Endothelial cell of umbilical vein (primary cell): ENCODE measurements at regions not wholly inside any gene's neighbourhood (a gene's known extent, or its start where the extent isn't known, plus 50 kb on each side); places are given as distances from the start of the nearest gene placed in this dataset.

ENCODE experiments used
- BruUV-seq: library from RNA; stranded (reverse); fragments of 400-500 nt; replicated peaks from 2 replicates; lab custom pipeline; 2021; lab: Mats Ljungman, UMichigan
- CTCF ChIA-PET: fragments of 300-600, 350-600 bp; sonication (Branson Sonifier 250); formaldehyde crosslinking; loops from one replicate; lab custom pipeline; 2021; ENCODE audit warnings: antibody characterized with exemption, inconsistent platforms; lab: Charles Lee
- POLR2A ChIA-PET: fragments of 300-600, 350-600 bp; sonication (Branson Sonifier 250); formaldehyde crosslinking; loops from one replicate; lab custom pipeline; 2021; ENCODE audit warnings: antibody characterized with exemption, inconsistent platforms; lab: Charles Lee
- DNase-seq: peaks from one replicate; pipeline ENCODE4 v3.0.0-alpha.2; 2011; ENCODE audit warnings: low read depth, low spot score
- FAIRE-seq: peaks from 2 replicates; lab custom pipeline; 2011; peaks lifted over from hg19 to GRCh38; lab: Jason Lieb, UNC
- H2AFZ ChIP-seq: 2 replicates; pipeline ENCODE4 v1.6.0; 2012; ENCODE audit warnings: low read depth, low read length, control low read depth, inconsistent platforms
- H3K27ac ChIP-seq: 2 replicates; pipeline ENCODE4 v1.5.1; 2011; ENCODE audit warnings: low read depth, mild to moderate bottlenecking, control low read depth, low read length, moderate library complexity; ENCODE audit not compliant: insufficient read depth
- H3K27me3 ChIP-seq, 2 experiments: 2 replicates each; pipeline versions ENCODE4 v1.6.0 to v1.6.1; 2011; ENCODE audit warnings: low read length in 2 of 2, mixed read lengths in 1 of 2; ENCODE audit not compliant: control insufficient read depth in 2 of 2, insufficient read depth in 2 of 2
- H3K36me3 ChIP-seq, 2 experiments: 2 replicates in 1 of 2; 3 replicates in 1 of 2; pipeline ENCODE4 v1.5.1; 2011; ENCODE audit warnings: low read length in 2 of 2, mild to moderate bottlenecking in 1 of 2, moderate library complexity in 1 of 2; ENCODE audit not compliant: control insufficient read depth in 2 of 2, insufficient read depth in 2 of 2; ENCODE audit errors: extremely low read depth in 1 of 2
- H3K4me1 ChIP-seq: 3 replicates; pipeline ENCODE4 v1.5.1; 2011; ENCODE audit warnings: mild to moderate bottlenecking, low read length; ENCODE audit not compliant: control insufficient read depth, insufficient read depth; ENCODE audit errors: extremely low read depth
- H3K4me2 ChIP-seq: 2 replicates; pipeline ENCODE4 v1.6.1; 2011; ENCODE audit warnings: low read length, control low read depth, mixed read lengths; ENCODE audit not compliant: insufficient read depth
- H3K4me3 ChIP-seq, 3 experiments: fragments of 200-600 bp in 1 of 3; sonication (generic), shearing (Covaris generic) in 1 of 3; replicated peaks in 1 of 3; 2 replicates each; pipeline ENCODE4 v1.5.1; 2011 to 2016; ENCODE audit warnings: control low read depth in 3 of 3, low read length in 3 of 3, mild to moderate bottlenecking in 2 of 3, inconsistent platforms in 1 of 3, low read depth in 1 of 3, moderate library complexity in 1 of 3; ENCODE audit not compliant: insufficient read depth in 1 of 3
- H3K79me2 ChIP-seq: 2 replicates; pipeline ENCODE4 v1.6.0; 2012; ENCODE audit warnings: low read length, inconsistent platforms; ENCODE audit not compliant: control insufficient read depth, insufficient read depth
- H3K9ac ChIP-seq: replicated peaks from 2 replicates; pipeline ENCODE3; 2011; ENCODE audit warnings: low read length, control low read depth; ENCODE audit not compliant: insufficient read depth; ENCODE audit errors: extremely low read depth
- H3K9me1 ChIP-seq: replicated peaks from 3 replicates; pipeline ENCODE4 v1.6.0; 2011; ENCODE audit warnings: mild to moderate bottlenecking, low read length; ENCODE audit not compliant: control insufficient read depth, insufficient read depth; ENCODE audit errors: extremely low read depth
- H3K9me3 ChIP-seq: replicated peaks from 2 replicates; pipeline ENCODE4 v1.5.1; 2012; ENCODE audit warnings: low read length, inconsistent platforms; ENCODE audit not compliant: control insufficient read depth, insufficient read depth
- H4K20me1 ChIP-seq: replicated peaks from 2 replicates; pipeline ENCODE3; 2011; ENCODE audit warnings: mild to moderate bottlenecking, low read length; ENCODE audit not compliant: control insufficient read depth, insufficient read depth; ENCODE audit errors: extremely low read depth
- EZH2 ChIP-seq: IDR thresholded peaks from 2 replicates; pipeline ENCODE4 v1.6.1; 2012; ENCODE audit warnings: borderline replicate concordance, low read depth, mild to moderate bottlenecking, moderate library complexity, low read length, inconsistent platforms; ENCODE audit not compliant: severe bottlenecking
- FOS ChIP-seq: IDR thresholded peaks from 2 replicates; pipeline ENCODE4 v1.6.1; 2011; ENCODE audit warnings: mild to moderate bottlenecking, low read length, moderate library complexity, borderline replicate concordance; ENCODE audit not compliant: insufficient read depth
- GATA2 ChIP-seq: IDR thresholded peaks from 2 replicates; pipeline ENCODE4 v1.7.0; 2011; ENCODE audit warnings: low read depth, mild to moderate bottlenecking, moderate library complexity, mixed read lengths, low read length; ENCODE audit not compliant: insufficient read length, insufficient read depth
- JUN ChIP-seq: IDR thresholded peaks from 2 replicates; pipeline ENCODE4 v1.6.1; 2011; ENCODE audit warnings: borderline replicate concordance, low read depth; ENCODE audit not compliant: insufficient read length, insufficient read depth
- MYC ChIP-seq: IDR thresholded peaks from one replicate; pipeline ENCODE4 v1.6.1; 2011; ENCODE audit warnings: mild to moderate bottlenecking, low read depth, low read length
- POLR2A ChIP-seq: IDR thresholded peaks from 2 replicates; pipeline ENCODE4 v1.6.1; 2012; ENCODE audit warnings: low read depth, mild to moderate bottlenecking, control low read depth, low read length
- POLR2AphosphoS5 ChIP-seq: IDR thresholded peaks from 2 replicates; pipeline ENCODE4 v1.6.1; 2012; ENCODE audit warnings: low read depth, mild to moderate bottlenecking, control low read depth, low read length, moderate library complexity; ENCODE audit not compliant: insufficient read depth
- dilution Hi-C: fragments of 300-500 bp; cut with MboI; formaldehyde crosslinking; loops from one replicate; pipeline ENCODE4 v1.15.0; 2019; ENCODE audit warnings: low sequenced_read_pairs; ENCODE audit not compliant: extremely low pct_ligation_motif_present
- intact Hi-C: fragments of 100-400 bp; cut with micrococcal nuclease; formaldehyde crosslinking; loops from one replicate; pipeline ENCODE4 v1.10.0; 2022
- TF ChIP-seq, protein P1 (sequence below): IDR thresholded peaks from 2 replicates; pipeline ENCODE4 v1.6.1; 2011; ENCODE audit not compliant: insufficient read depth, insufficient read length
- TF ChIP-seq, protein P2 (sequence below), 2 donors: IDR thresholded peaks; 1 replicate in 1 of 2; 2 replicates in 1 of 2; pipeline ENCODE4 v1.5.1; 2011; ENCODE audit warnings: low read length in 2 of 2, mild to moderate bottlenecking in 2 of 2, moderate library complexity in 2 of 2, control low read depth in 1 of 2, inconsistent platforms in 1 of 2, low read depth in 1 of 2; ENCODE audit not compliant: insufficient read depth in 1 of 2; ENCODE audit errors: extremely low read depth in 1 of 2

DNA sequence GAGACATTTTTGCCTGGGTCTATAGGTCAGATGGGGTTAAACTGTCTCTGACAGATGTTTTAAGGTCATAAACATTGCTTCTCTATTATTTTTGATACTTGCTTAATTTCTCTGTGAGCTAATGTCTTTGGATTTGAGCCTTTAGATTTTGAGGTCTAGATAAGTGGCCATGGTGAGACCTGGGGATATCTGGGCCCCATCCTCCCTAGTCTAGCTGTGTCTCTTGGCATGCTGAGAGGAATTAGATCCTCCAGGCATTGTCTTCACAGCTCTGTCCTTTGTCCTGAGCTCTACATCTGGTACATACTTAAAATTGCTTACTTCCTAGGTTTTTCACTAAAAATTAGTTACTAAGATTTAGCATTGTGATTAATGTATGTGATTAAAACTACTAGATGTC lies 265.0 kb upstream of the NPSR1 start:
- H3K4me2 ChIP-seq = no peak overlapping the region
- H3K79me2 ChIP-seq = no peaks in the 10 kb centered on the region
- H3K9ac ChIP-seq = no peak overlapping the region
- intact Hi-C loops = no loop called here
- H4K20me1 ChIP-seq = no peaks in the 10 kb centered on the region
- POLR2A ChIA-PET = no interaction called here
- DNase-seq (no peak), FAIRE-seq (no peak)
- H3K36me3 ChIP-seq = no peaks in the 10 kb centered on the region
- H3K9me1 ChIP-seq = no peaks in the 10 kb centered on the region
- no peak overlapping the region for H3K4me3 ChIP-seq
- H3K9me3 ChIP-seq = no peaks in the 10 kb centered on the region
- no TSS peak for BruUV-seq
- no peak overlapping the region for H3K27ac ChIP-seq
- CTCF ChIA-PET = no interaction called here
- no peaks in the 10 kb centered on the region for H3K27me3 ChIP-seq
- H3K4me1 ChIP-seq = no peaks in the 10 kb centered on the region
- dilution Hi-C loops = no loop called here
- H2AFZ ChIP-seq = no peak overlapping the region
- TF ChIP-seq GATA2 = no peak
- TF ChIP-seq EZH2 = no peak
- TF ChIP-seq, protein P1, sequence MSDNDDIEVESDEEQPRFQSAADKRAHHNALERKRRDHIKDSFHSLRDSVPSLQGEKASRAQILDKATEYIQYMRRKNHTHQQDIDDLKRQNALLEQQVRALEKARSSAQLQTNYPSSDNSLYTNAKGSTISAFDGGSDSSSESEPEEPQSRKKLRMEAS = no peak
- TF ChIP-seq MYC = no peak
- TF ChIP-seq POLR2A = no peak
- TF ChIP-seq JUN = no peak
- TF ChIP-seq, protein P2, sequence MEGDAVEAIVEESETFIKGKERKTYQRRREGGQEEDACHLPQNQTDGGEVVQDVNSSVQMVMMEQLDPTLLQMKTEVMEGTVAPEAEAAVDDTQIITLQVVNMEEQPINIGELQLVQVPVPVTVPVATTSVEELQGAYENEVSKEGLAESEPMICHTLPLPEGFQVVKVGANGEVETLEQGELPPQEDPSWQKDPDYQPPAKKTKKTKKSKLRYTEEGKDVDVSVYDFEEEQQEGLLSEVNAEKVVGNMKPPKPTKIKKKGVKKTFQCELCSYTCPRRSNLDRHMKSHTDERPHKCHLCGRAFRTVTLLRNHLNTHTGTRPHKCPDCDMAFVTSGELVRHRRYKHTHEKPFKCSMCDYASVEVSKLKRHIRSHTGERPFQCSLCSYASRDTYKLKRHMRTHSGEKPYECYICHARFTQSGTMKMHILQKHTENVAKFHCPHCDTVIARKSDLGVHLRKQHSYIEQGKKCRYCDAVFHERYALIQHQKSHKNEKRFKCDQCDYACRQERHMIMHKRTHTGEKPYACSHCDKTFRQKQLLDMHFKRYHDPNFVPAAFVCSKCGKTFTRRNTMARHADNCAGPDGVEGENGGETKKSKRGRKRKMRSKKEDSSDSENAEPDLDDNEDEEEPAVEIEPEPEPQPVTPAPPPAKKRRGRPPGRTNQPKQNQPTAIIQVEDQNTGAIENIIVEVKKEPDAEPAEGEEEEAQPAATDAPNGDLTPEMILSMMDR (IDR thresholded peaks at IDR 0.05; ENCODE audit: extremely low read depth in 1 of 2, insufficient read depth in 1 of 2, low read depth in 1 of 2, low read length in 2 of 2) = no peak
- TF ChIP-seq FOS = no peak
- no peak for TF ChIP-seq POLR2AphosphoS5
